Ovary (tissue), 7 donors: ENCODE measurements at regions not wholly inside any gene's neighbourhood (a gene's known extent, or its start where the extent isn't known, plus 50 kb on each side); places are given as distances from the start of the nearest gene placed in this dataset.

Experiments used
- DNase-seq, 5 donors: peaks; one replicate each; pipeline ENCODE4 v3.0.0-alpha.2; 2019 to 2020
- H3K27ac ChIP-seq, 2 donors: fragments of 200-600 bp; one replicate each; pipeline versions ENCODE4 v1.5.1 to v1.8.0; 2019 to 2022
- H3K27me3 ChIP-seq: fragments of 200-600 bp; one replicate; pipeline ENCODE4 v1.8.0; 2022
- H3K36me3 ChIP-seq: fragments of 200-600 bp; sonication (generic); one replicate; pipeline ENCODE4 v1.5.1; 2019
- H3K4me1 ChIP-seq: one replicate; pipeline ENCODE4 v1.8.1; 2013; ENCODE audit warnings: mild to moderate bottlenecking, moderate library complexity; ENCODE audit not compliant: insufficient read depth
- H3K4me3 ChIP-seq: fragments of 200-600 bp; sonication (generic); one replicate; pipeline ENCODE4 v1.5.1; 2017
- H3K9me3 ChIP-seq, 2 donors: fragments of 200-600 bp in 1 of 2; sonication (generic) in 1 of 2; one replicate each; pipeline versions ENCODE4 v1.5.1 to v1.8.1; 2013 to 2019; ENCODE audit warnings: mild to moderate bottlenecking in 1 of 2, moderate library complexity in 1 of 2
- CTCF ChIP-seq, 3 donors: fragments of 450-650 bp in 2 of 3; fragments of 200-600 bp in 1 of 3; IDR thresholded peaks; one replicate each; pipeline versions ENCODE4 v1.5.1 to v1.8.0; 2016 to 2022; ENCODE audit warnings: antibody characterized with exemption in 3 of 3, mild to moderate bottlenecking in 1 of 3
- EP300 ChIP-seq: sonication (generic); formaldehyde crosslinking; IDR thresholded peaks from one replicate; pipeline ENCODE4 v1.6.1; 2017; ENCODE audit warnings: antibody characterized with exemption
- POLR2A ChIP-seq: fragments of 450-650 bp; IDR thresholded peaks from one replicate; pipeline ENCODE4 v1.6.1; 2017; ENCODE audit warnings: antibody characterized with exemption, mild to moderate bottlenecking, moderate library complexity
- WGBS, 3 donors: extraction: QIAGEN DNeasy Blood & Tissue Kit in 1 of 3; methylation state at CpG; one replicate each; pipeline versions ENCODE4 v1.1.5 to v1.1.7; 2013 to 2017; 5-methylcytosine and 5-hydroxymethylcytosine counted together
- intact Hi-C, 4 donors: fragments of 100-400 bp; cut with DNase I; formaldehyde crosslinking; loops; one replicate each; pipeline versions ENCODE4 v1.11.0 to v1.15.1; 2022 to 2023
- donor health status: DM: no; HTN: no; CAD: no; lungs with moderate emphysema.
- donor health status: DM: no; HTN: no; CAD: no.
- donor health status: Bipolar disorder and iron deficiency.
- donor health status: DM: no; HTN: no; CAD: no.
- donor health status: DM: yes; HTN: yes; CAD: no.

GRCh38 chr4:100130964-100131363, 59.3 kb downstream of the DDIT4L start:
- Histone ChIP-seq H3K4me3 (no peak overlapping the region), H3K9me3 (no peaks in the 10 kb centered on the region), H3K36me3 (no peaks in the 10 kb centered on the region), H3K4me1 (no peaks in the 10 kb centered on the region), H3K27me3 (no peaks in the 10 kb centered on the region), H3K27ac (no peak overlapping the region)
- WGBS, 3 donors = 50 to 61% (median 58%) methylated on average over 1 of the region's 1 CpG
- intact Hi-C loops = no loop called here
- TF ChIP-seq EP300 (no peak), CTCF (IDR thresholded peaks at IDR 0.05) (no peak), POLR2A (no peak)
- DNase-seq = no peak

- no peak for TF ChIP-seq CTCF (IDR thresholded peaks at IDR 0.05)
- Histone ChIP-seq H3K36me3 (no peaks in the 10 kb centered on the region), H3K27me3 (no peaks in the 10 kb centered on the region), H3K9me3 (no peaks in the 10 kb centered on the region), H3K27ac (no peak overlapping the region), H3K4me3 (no peak overlapping the region), H3K4me1 (no peaks in the 10 kb centered on the region)
- intact Hi-C loops = no loop called here
- no peak for DNase-seq
- 64 to 74% (median 65%) methylated on average over 4 of the region's 4 CpGs for WGBS, 3 donors
Measured at GRCh38 chr4:100130491-100130890, 59.8 kb downstream of the DDIT4L start.

GRCh38 chr4:100129774-100130173, 60.5 kb downstream of the DDIT4L start:
- no peaks in the 10 kb centered on the region for H3K9me3 ChIP-seq
- TF ChIP-seq POLR2A (no peak), CTCF (IDR thresholded peaks at IDR 0.05) (no peak)
- H3K4me1 ChIP-seq = no peaks in the 10 kb centered on the region
- no peaks in the 10 kb centered on the region for H3K27me3 ChIP-seq
- H3K4me3 ChIP-seq = no peak overlapping the region
- H3K36me3 ChIP-seq = no peaks in the 10 kb centered on the region
- intact Hi-C loops = no loop called here
- no peak for DNase-seq
- no peak overlapping the region for H3K27ac ChIP-seq
- WGBS, 3 donors = 65 to 82% (median 76%) methylated on average over 4 of the region's 4 CpGs

- DNase-seq = no peak
- 83 to 90% (median 85%) methylated on average over 2 of the region's 2 CpGs for WGBS, 3 donors
- Histone ChIP-seq H3K36me3 (no peaks in the 10 kb centered on the region), H3K4me3 (no peak overlapping the region), H3K9me3 (no peaks in the 10 kb centered on the region), H3K27me3 (no peaks in the 10 kb centered on the region), H3K27ac (no peak overlapping the region), H3K4me1 (no peaks in the 10 kb centered on the region)
- no peak for TF ChIP-seq POLR2A
- no peak for TF ChIP-seq CTCF (IDR thresholded peaks at IDR 0.05)
- TF ChIP-seq EP300 = no peak
- intact Hi-C loops = no loop called here
Measured at GRCh38 chr4:100128338-100128737, 61.9 kb downstream of the DDIT4L start.

- intact Hi-C loops = no loop called here
- H3K36me3 ChIP-seq = no peaks in the 10 kb centered on the region
- 44 to 88% (median 64%) methylated on average over 2 of the region's 2 CpGs for WGBS, 3 donors
- TF ChIP-seq CTCF (IDR thresholded peaks at IDR 0.05) (no peak), EP300 (no peak), POLR2A (no peak)
- no peaks in the 10 kb centered on the region for H3K27me3 ChIP-seq
- no peak for DNase-seq
- no peaks in the 10 kb centered on the region for H3K9me3 ChIP-seq
- H3K4me1 ChIP-seq = no peaks in the 10 kb centered on the region
- H3K27ac ChIP-seq = no peak overlapping the region
- H3K4me3 ChIP-seq = no peak overlapping the region
Measured at GRCh38 chr4:100124715-100125114, 65.6 kb downstream of the DDIT4L start.
